ENCODE measurements at regions not wholly inside any gene's neighbourhood (a gene's known extent, or its start where the extent isn't known, plus 50 kb on each side); places are given as distances from the start of the nearest gene placed in this dataset.

GRCh38 chr7:89798599-89798996 is 355.7 kb upstream of the STEAP1 start:
- TF ChIP-seq EZH2 (IDR thresholded peaks at IDR 0.05; ENCODE audit: low read depth, unreplicated experiment): no peak
- TF ChIP-seq CTCF (conservative IDR thresholded peaks at IDR 0.05; ENCODE audit: low read depth in 2 of 2): no peak
- TF ChIP-seq POLR2AphosphoS5 (IDR thresholded peaks at IDR 0.05; ENCODE audit: low read depth): no peak
